ENCODE measurements at regions not wholly inside any gene's neighbourhood (a gene's known extent, or its start where the extent isn't known, plus 50 kb on each side); places are given as distances from the start of the nearest gene placed in this dataset.
A peak's percentile ranks its signal among the peaks of the same experiment; 100 is the strongest.
"Not testable (repeated sequence)": the region's sequence is repeated elsewhere in the genome, so short reads cannot be mapped to it uniquely, and the experiment has no call there.

- TF ChIP-seq BACH2 (CRISPR knock-in tag; IDR thresholded peaks at IDR 0.05; ENCODE audit: borderline replicate concordance) (no peak), PATZ1 (CRISPR knock-in tag; IDR thresholded peaks at IDR 0.05; ENCODE audit: borderline replicate concordance) (no peak), POU6F1 (CRISPR knock-in tag; IDR thresholded peaks at IDR 0.05; ENCODE audit: borderline replicate concordance, low read depth) (no peak), ARNTL (CRISPR knock-in tag; IDR thresholded peaks at IDR 0.05; ENCODE audit: borderline replicate concordance, low read depth) (no peak), CSRNP3 (CRISPR knock-in tag; IDR thresholded peaks at IDR 0.05) (no peak), TCF4 (CRISPR knock-in tag; IDR thresholded peaks at IDR 0.05; ENCODE audit: borderline replicate concordance) (no peak), SNAI2 (CRISPR knock-in tag; IDR thresholded peaks at IDR 0.05) (no peak), CREB5 (CRISPR knock-in tag; IDR thresholded peaks at IDR 0.05; ENCODE audit: low read depth) (no peak), ZNF70 (CRISPR knock-in tag; IDR thresholded peaks at IDR 0.05) (no peak), ZC3H10 (CRISPR knock-in tag; IDR thresholded peaks at IDR 0.05) (no peak), ESRRG (CRISPR knock-in tag; IDR thresholded peaks at IDR 0.05) (no peak), TOX (CRISPR knock-in tag; IDR thresholded peaks at IDR 0.05; ENCODE audit: borderline replicate concordance) (no peak), ZNF8 (CRISPR knock-in tag; IDR thresholded peaks at IDR 0.05) (no peak), RARB (CRISPR knock-in tag; IDR thresholded peaks at IDR 0.05) (no peak), OSR1 (CRISPR knock-in tag; IDR thresholded peaks at IDR 0.05) (no peak), GLIS3 (CRISPR knock-in tag; IDR thresholded peaks at IDR 0.05) (no peak), PPARA (CRISPR knock-in tag; IDR thresholded peaks at IDR 0.05; ENCODE audit: borderline replicate concordance) (no peak), TSHZ2 (CRISPR knock-in tag; IDR thresholded peaks at IDR 0.05) (no peak)
- no peak for ATAC-seq
These were observed 62.1 kb upstream of the GRPR start for GRCh38 chrX:16061296-16061695.

- ATAC-seq, result peak; percentile 43; the same call in 2 of the 3 replicates
- peak; percentile 48; the same call in 1 of the 2 replicates for TF ChIP-seq ISL1 (CRISPR knock-in tag; IDR thresholded peaks at IDR 0.05)
- TF ChIP-seq ZC3H10 (CRISPR knock-in tag; IDR thresholded peaks at IDR 0.05), result no peak
- no peak for TF ChIP-seq ZNF565 (CRISPR knock-in tag; conservative IDR thresholded peaks at IDR 0.05; ENCODE audit: low read depth)
These were observed 63.1 kb upstream of the GRPR start for GRCh38 chrX:16060252-16060651.

- not testable (repeated sequence) for ATAC-seq
These were observed 74.2 kb upstream of the GRPR start for GRCh38 chrX:16049126-16049525.

GRCh38 chrX:16042980-16043379, 80.4 kb upstream of the GRPR start:
- TF ChIP-seq PPARA (CRISPR knock-in tag; IDR thresholded peaks at IDR 0.05; ENCODE audit: borderline replicate concordance) (no peak), ZNF70 (CRISPR knock-in tag; IDR thresholded peaks at IDR 0.05) (no peak), ISL1 (CRISPR knock-in tag; IDR thresholded peaks at IDR 0.05) (no peak), ESRRG (CRISPR knock-in tag; IDR thresholded peaks at IDR 0.05) (no peak), SNAI2 (CRISPR knock-in tag; IDR thresholded peaks at IDR 0.05) (no peak), ZC3H10 (CRISPR knock-in tag; IDR thresholded peaks at IDR 0.05) (no peak)
- ATAC-seq, result no peak
